Loucy (cell line): ENCODE measurements at regions not wholly inside any gene's neighbourhood (a gene's known extent, or its start where the extent isn't known, plus 50 kb on each side); places are given as distances from the start of the nearest gene placed in this dataset.

Experiments used
- H2AFZ ChIP-seq: fragments of 200-600 bp; sonication (generic); 2 replicates; pipeline ENCODE4 v1.6.0; 2016; ENCODE audit warnings: antibody characterized with exemption, mild to moderate bottlenecking, low read length, moderate library complexity
- H3F3A ChIP-seq: fragments of 200-600 bp; 2 replicates; pipeline ENCODE4 v1.6.0; 2016; ENCODE audit warnings: antibody characterized with exemption, low read depth, mild to moderate bottlenecking
- H3K27me3 ChIP-seq: fragments of 200-600 bp; sonication (generic); 2 replicates; pipeline ENCODE4 v1.6.1; 2014; ENCODE audit warnings: low read length, mild to moderate bottlenecking; ENCODE audit not compliant: insufficient read depth, poor library complexity, severe bottlenecking
- H3K36me3 ChIP-seq: fragments of 200-600 bp; sonication (generic); 2 replicates; pipeline ENCODE4 v1.6.1; 2016; ENCODE audit warnings: low read length; ENCODE audit not compliant: insufficient read depth
- H3K4me1 ChIP-seq: fragments of 200-600 bp; sonication (generic); 2 replicates; pipeline ENCODE4 v1.5.1; 2014; ENCODE audit warnings: low read length, mild to moderate bottlenecking; ENCODE audit not compliant: insufficient read depth, poor library complexity, severe bottlenecking
- H3K4me2 ChIP-seq: fragments of 200-600 bp; sonication (generic); 2 replicates; pipeline ENCODE4 v1.6.0; 2014; ENCODE audit warnings: antibody characterized with exemption, low read length, low read depth, mild to moderate bottlenecking; ENCODE audit not compliant: poor library complexity, severe bottlenecking
- H3K4me3 ChIP-seq: fragments of 200-600 bp; sonication (generic); 2 replicates; pipeline ENCODE4 v1.5.1; 2014; ENCODE audit warnings: low read length, mild to moderate bottlenecking, mixed read lengths; ENCODE audit not compliant: poor library complexity, severe bottlenecking
- H3K79me2 ChIP-seq: fragments of 200-600 bp; sonication (generic); 2 replicates; pipeline ENCODE4 v1.6.1; 2014; ENCODE audit warnings: low read length; ENCODE audit not compliant: insufficient read depth
- H3K9ac ChIP-seq: fragments of 200-600 bp; sonication (generic); 2 replicates; pipeline ENCODE4 v1.6.0; 2014; ENCODE audit warnings: mild to moderate bottlenecking, low read depth, low read length, moderate library complexity; ENCODE audit not compliant: poor library complexity, severe bottlenecking
- H3K9me2 ChIP-seq: fragments of 200-600 bp; sonication (generic); replicated peaks from 2 replicates; pipeline ENCODE4 v1.6.1; 2016; ENCODE audit warnings: low read depth, low read length, mixed read lengths
- H3K9me3 ChIP-seq: fragments of 200-600 bp; sonication (generic); 2 replicates; pipeline ENCODE4 v1.6.1; 2014; ENCODE audit warnings: mild to moderate bottlenecking, antibody characterized with exemption, low read length, low read depth; ENCODE audit not compliant: insufficient read depth
- H4K20me1 ChIP-seq: fragments of 200-600 bp; sonication (generic); 2 replicates; pipeline ENCODE4 v1.6.0; 2014; ENCODE audit warnings: antibody characterized with exemption, low read length, mild to moderate bottlenecking; ENCODE audit not compliant: insufficient read depth, poor library complexity, severe bottlenecking
- CTCF ChIP-seq: fragments of 200-600 bp; sonication (generic); conservative IDR thresholded peaks from 2 replicates; pipeline ENCODE4 v1.5.1; 2014; ENCODE audit warnings: mild to moderate bottlenecking, antibody characterized with exemption, low read length
- EZH2phosphoT487 ChIP-seq: fragments of 200-600 bp; IDR thresholded peaks from 2 replicates; pipeline ENCODE4 v1.6.1; 2018; ENCODE audit warnings: antibody characterized with exemption, mild to moderate bottlenecking, moderate library complexity, borderline replicate concordance

DNA sequence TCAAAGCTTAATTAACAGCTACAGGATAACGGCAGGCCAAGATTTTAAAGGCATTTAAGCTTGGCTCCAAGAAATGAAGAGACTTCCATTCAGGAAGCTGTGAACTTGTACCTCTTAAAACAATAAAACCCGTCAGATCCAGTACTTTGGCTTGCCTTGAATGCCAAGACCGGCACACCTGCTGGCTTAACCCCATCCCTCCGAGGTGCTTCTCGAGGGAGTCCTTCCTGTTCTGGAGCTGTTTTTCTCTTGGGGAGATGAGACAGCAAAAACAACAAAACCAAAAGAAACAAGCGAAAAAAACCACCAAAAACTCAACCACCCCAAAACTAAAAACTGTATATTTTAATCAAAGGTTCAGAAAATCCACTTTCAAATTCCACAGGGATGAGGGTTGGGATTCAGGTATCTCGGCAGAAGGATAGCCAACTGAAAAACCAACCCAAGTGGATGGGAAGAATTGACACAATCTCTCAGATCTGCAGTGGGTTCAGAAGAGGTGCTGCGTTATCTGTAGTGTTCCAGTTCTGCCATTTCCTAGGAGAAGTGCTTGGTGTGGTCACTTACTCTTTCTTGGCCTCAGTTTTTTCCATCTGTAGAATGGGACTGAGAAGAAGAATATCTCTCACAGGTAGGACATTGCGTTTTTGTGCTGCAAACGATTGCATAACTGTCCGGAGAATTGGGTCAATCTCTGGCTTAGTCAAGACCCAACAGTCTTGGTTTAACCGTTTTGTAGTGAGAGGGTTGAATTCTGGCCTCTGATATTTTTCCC lies 420.1 kb downstream of the VRK1 start:
- peaks cover 15% of the 10 kb centered on the region for H3K4me1 ChIP-seq
- peaks cover 14% of the 10 kb centered on the region for H3K27me3 ChIP-seq
- H3F3A ChIP-seq: no peaks in the 10 kb centered on the region
- no peaks in the 10 kb centered on the region for H3K79me2 ChIP-seq
- H3K4me3 ChIP-seq: no peak overlapping the region
- TF ChIP-seq EZH2phosphoT487 (no peak), CTCF (no peak)
- no peaks in the 10 kb centered on the region for H3K36me3 ChIP-seq
- H4K20me1 ChIP-seq: no peaks in the 10 kb centered on the region
- H3K9me2 ChIP-seq: no peaks in the 10 kb centered on the region
- H3K9me3 ChIP-seq: no peaks in the 10 kb centered on the region
- H3K9ac ChIP-seq: no peak overlapping the region
- peak overlapping the region; percentile 47; the same call in 1 of the 2 replicates for H2AFZ ChIP-seq
- no peak overlapping the region for H3K4me2 ChIP-seq

GRCh38 chr14:97218274-97218673 lies 421.1 kb downstream of the VRK1 start:
- Histone ChIP-seq H3K4me3 (peak overlapping the region; percentile 79), H3K4me2 (peak overlapping the region; percentile 100), H3K27me3 (peaks cover 14% of the 10 kb centered on the region)

GRCh38 chr14:97218691-97219430 lies 421.7 kb downstream of the VRK1 start:
- Histone ChIP-seq H3K9me2 (no peaks in the 10 kb centered on the region), H3K4me3 (peak overlapping the region; percentile 79), H3K4me2 (peak overlapping the region; percentile 100), H2AFZ (peak overlapping the region; percentile 95), H3K4me1 (peaks cover 15% of the 10 kb centered on the region), H4K20me1 (no peaks in the 10 kb centered on the region), H3K9ac (peak overlapping the region; percentile 63), H3K27me3 (peaks cover 14% of the 10 kb centered on the region), H3F3A (no peaks in the 10 kb centered on the region), H3K79me2 (no peaks in the 10 kb centered on the region), H3K36me3 (no peaks in the 10 kb centered on the region), H3K9me3 (no peaks in the 10 kb centered on the region)
- TF ChIP-seq CTCF (0 out of 2 replicates have a peak, but pooled peaks have one; percentile 15), EZH2phosphoT487 (no peak)

More at GRCh38 chr14:97218274-97218673, 421.1 kb downstream of the VRK1 start:
- Histone ChIP-seq H2AFZ (peak overlapping the region; percentile 95), H4K20me1 (no peaks in the 10 kb centered on the region), H3F3A (no peaks in the 10 kb centered on the region), H3K4me1 (peaks cover 15% of the 10 kb centered on the region), H3K9ac (peak overlapping the region; percentile 63), H3K79me2 (no peaks in the 10 kb centered on the region), H3K9me2 (no peaks in the 10 kb centered on the region), H3K36me3 (no peaks in the 10 kb centered on the region), H3K9me3 (no peaks in the 10 kb centered on the region)
- TF ChIP-seq CTCF: no peak
- TF ChIP-seq EZH2phosphoT487: no peak
